Adrenal gland (tissue), 9 donors: ENCODE measurements at regions not wholly inside any gene's neighbourhood (a gene's known extent, or its start where the extent isn't known, plus 50 kb on each side); places are given as distances from the start of the nearest gene placed in this dataset.

Experiments used
- DNase-seq, 7 donors: peaks; one replicate each; pipeline ENCODE4 v3.0.0-alpha.2; 2019 to 2020
- H3K27ac ChIP-seq, 5 donors: fragments of 200-600 bp; sonication (generic) in 4 of 5; 1 replicate in 3 of 5; 2 replicates in 2 of 5; pipeline versions ENCODE4 v1.5.1 to v1.8.0; 2016 to 2020; ENCODE audit warnings: mild to moderate bottlenecking in 1 of 5
- H3K27me3 ChIP-seq: fragments of 200-600 bp; 2 replicates; pipeline ENCODE4 v1.8.0; 2021
- H3K36me3 ChIP-seq, 2 donors: fragments of 200-600 bp; replicated peaks in 1 of 2; 1 replicate in 1 of 2; 2 replicates in 1 of 2; pipeline versions ENCODE4 v1.5.1 to v1.8.0; 2018 to 2022
- H3K4me1 ChIP-seq, 2 donors: fragments of 200-600 bp; replicated peaks in 1 of 2; 1 replicate in 1 of 2; 2 replicates in 1 of 2; pipeline versions ENCODE4 v1.5.1 to v1.8.0; 2018 to 2021
- H3K4me3 ChIP-seq, 4 donors: fragments of 200-600 bp; sonication (generic) in 3 of 4; one replicate each; pipeline ENCODE4 v1.5.1; 2016 to 2018
- H3K9me3 ChIP-seq, 3 donors: fragments of 200-600 bp; sonication (generic) in 1 of 3; replicated peaks in 1 of 3; 1 replicate in 2 of 3; 2 replicates in 1 of 3; pipeline versions ENCODE4 v1.5.1 to v1.8.0; 2016 to 2021
- CTCF ChIP-seq, 6 experiments: fragments of 450-650 bp in 4 of 6; fragments of 200-600 bp in 2 of 6; sonication (generic) in 1 of 6; IDR thresholded peaks; 1 replicate in 5 of 6; 2 replicates in 1 of 6; pipeline versions ENCODE4 v1.5.1 to v1.8.0; 2016 to 2021; ENCODE audit warnings: antibody characterized with exemption in 6 of 6, mild to moderate bottlenecking in 2 of 6, moderate library complexity in 1 of 6
- POLR2A ChIP-seq, 2 donors: fragments of 450-650 bp; IDR thresholded peaks; one replicate each; pipeline ENCODE4 v1.6.1; 2017; ENCODE audit warnings: antibody characterized with exemption in 2 of 2, mild to moderate bottlenecking in 2 of 2, moderate library complexity in 1 of 2
- WGBS, 4 donors: extraction: QIAGEN DNeasy Blood & Tissue Kit in 2 of 4; methylation state at CpG; one replicate each; pipeline versions ENCODE4 v1.1.5 to v1.1.7; 2013 to 2017; 5-methylcytosine and 5-hydroxymethylcytosine counted together
- intact Hi-C, 2 donors: fragments of 100-400 bp; cut with DNase I; formaldehyde crosslinking; loops; one replicate each; pipeline versions ENCODE4 v1.14.1 to v1.15.0; 2022 to 2023
- donor health status: healthy with polysubstance abuse.
- donor health status: Bipolar disorder and iron deficiency.
- donor health status: DM: yes; HTN: yes; CAD: no.
- donor health status: DM: no; HTN: no; CAD: no.
- donor health status: DM: no; HTN: no; CAD: no.

DNA sequence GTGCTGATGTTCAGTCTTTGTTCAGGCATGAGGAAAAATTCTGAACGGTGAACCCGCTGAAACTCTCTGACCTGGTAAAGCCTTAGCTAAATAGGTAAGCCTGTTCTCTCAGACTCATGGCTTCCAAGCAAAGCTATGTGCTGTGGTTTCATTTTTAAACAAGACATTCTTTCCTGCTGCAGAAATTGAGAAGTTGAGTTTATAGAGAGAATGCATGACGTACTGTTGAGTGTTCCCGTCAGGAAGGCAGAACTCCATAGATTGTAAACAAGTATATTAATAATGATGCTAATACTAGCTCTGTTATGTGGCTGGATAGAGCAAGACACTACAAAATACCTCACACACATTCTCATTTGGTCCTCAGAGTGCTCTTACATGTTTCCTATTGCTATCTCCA lies 424.0 kb upstream of the CRIM1 start:
- no peaks in the 10 kb centered on the region for H3K36me3 ChIP-seq
- no peaks in the 10 kb centered on the region for H3K4me1 ChIP-seq
- H3K27ac ChIP-seq: no peak overlapping the region
- H3K4me3 ChIP-seq: no peak overlapping the region
- H3K27me3 ChIP-seq: peaks cover 2% of the 10 kb centered on the region
- TF ChIP-seq CTCF (IDR thresholded peaks at IDR 0.05) (no peak), POLR2A (IDR thresholded peaks at IDR 0.05) (no peak)
- intact Hi-C loops: no loop called here
- DNase-seq: no peak
- 81 to 94% (median 87%) methylated on average over 4 of the region's 4 CpGs for WGBS, 4 donors
- no peaks in the 10 kb centered on the region for H3K9me3 ChIP-seq

DNA sequence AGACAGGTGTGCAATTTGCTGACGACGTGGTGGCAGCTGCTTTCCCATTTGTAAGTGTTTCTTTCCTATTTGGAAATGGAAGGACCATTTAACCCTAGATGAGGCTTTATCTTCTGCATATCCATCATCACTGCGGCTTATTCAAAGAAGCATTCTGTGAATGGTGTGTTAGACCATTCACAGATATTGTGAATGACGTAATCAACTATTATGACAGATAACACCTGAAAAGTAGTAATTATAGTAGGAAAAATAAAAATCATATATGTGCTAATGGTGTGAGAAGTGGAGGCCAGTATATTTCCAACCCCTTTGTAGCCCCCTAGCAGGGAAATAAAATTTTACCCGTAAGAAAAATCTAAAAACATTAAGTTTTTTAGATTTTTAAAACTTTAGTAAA lies 424.5 kb upstream of the CRIM1 start:
- no peak overlapping the region for H3K4me3 ChIP-seq
- no peak for TF ChIP-seq POLR2A (IDR thresholded peaks at IDR 0.05)
- TF ChIP-seq CTCF (IDR thresholded peaks at IDR 0.05): no peak
- DNase-seq: no peak
- 60 to 78% (median 73%) methylated on average over 5 of the region's 5 CpGs for WGBS, 4 donors
- H3K36me3 ChIP-seq: no peaks in the 10 kb centered on the region
- no peak overlapping the region for H3K27ac ChIP-seq
- no peaks in the 10 kb centered on the region for H3K9me3 ChIP-seq
- intact Hi-C loops: no loop called here
- H3K27me3 ChIP-seq: peaks cover 2% of the 10 kb centered on the region
- H3K4me1 ChIP-seq: no peaks in the 10 kb centered on the region

DNA sequence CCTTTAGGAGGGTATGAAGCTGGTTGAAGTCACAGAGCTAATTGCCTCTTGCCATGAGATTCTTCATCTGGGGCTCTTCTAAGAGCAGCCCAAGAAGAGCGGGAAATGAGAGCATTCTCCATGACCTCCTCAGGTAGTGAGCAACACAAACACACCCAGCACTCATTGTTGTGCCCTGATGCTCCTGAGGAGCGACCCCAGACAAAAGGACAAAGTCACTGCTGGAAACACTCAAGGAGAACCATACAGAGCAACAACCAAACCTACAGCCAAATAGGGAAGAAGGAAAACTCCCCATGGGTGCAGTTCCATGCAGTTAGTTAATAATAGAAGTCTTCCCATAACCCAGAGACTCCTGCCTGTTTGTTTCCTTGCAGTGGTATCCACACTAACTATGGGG lies 426.0 kb upstream of the CRIM1 start:
- H3K36me3 ChIP-seq: no peaks in the 10 kb centered on the region
- no peak overlapping the region for H3K27ac ChIP-seq
- H3K4me1 ChIP-seq: no peaks in the 10 kb centered on the region
- TF ChIP-seq POLR2A (IDR thresholded peaks at IDR 0.05): no peak
- TF ChIP-seq CTCF (IDR thresholded peaks at IDR 0.05): no peak
- 65 to 88% (median 75%) methylated on average over 2 of the region's 2 CpGs for WGBS, 4 donors
- peaks cover 2% of the 10 kb centered on the region for H3K27me3 ChIP-seq
- intact Hi-C loops: no loop called here
- no peak for DNase-seq
- no peaks in the 10 kb centered on the region for H3K9me3 ChIP-seq
- H3K4me3 ChIP-seq: no peak overlapping the region

DNA sequence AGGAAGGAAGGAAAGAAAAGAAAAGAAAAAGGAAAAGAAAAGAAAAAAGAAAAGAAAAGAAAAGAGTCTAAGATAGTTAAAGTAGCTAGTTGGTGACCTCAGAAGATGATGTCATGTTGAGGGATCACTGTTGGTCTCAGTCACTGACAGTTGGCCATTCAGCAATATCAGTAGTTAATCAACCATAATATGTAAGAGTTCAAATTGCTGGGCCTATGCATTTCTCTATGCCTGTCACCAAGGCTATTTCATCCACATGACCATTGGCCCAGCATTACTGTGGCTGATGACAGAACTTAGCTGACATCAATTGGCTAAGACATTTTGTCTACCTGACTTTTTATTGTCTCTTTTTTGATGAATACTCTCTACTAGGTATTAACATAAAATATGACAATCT lies 435.5 kb upstream of the CRIM1 start:
- H3K4me3 ChIP-seq: no peak overlapping the region
- H3K27me3 ChIP-seq: no peaks in the 10 kb centered on the region
- no peak for DNase-seq
- H3K9me3 ChIP-seq: no peaks in the 10 kb centered on the region
- TF ChIP-seq CTCF (IDR thresholded peaks at IDR 0.05): no peak
- no peak for TF ChIP-seq POLR2A (IDR thresholded peaks at IDR 0.05)
- intact Hi-C loops: no loop called here
- no peaks in the 10 kb centered on the region for H3K36me3 ChIP-seq
- no peak overlapping the region for H3K27ac ChIP-seq
- H3K4me1 ChIP-seq: no peaks in the 10 kb centered on the region
